Liver (tissue), 8 donors: ENCODE measurements at regions not wholly inside any gene's neighbourhood (a gene's known extent, or its start where the extent isn't known, plus 50 kb on each side); places are given as distances from the start of the nearest gene placed in this dataset.

ENCODE experiments used
- DNase-seq: peaks from one replicate; pipeline ENCODE4 v3.0.0-alpha.2; 2017; ENCODE audit warnings: low spot score
- H3K27ac ChIP-seq, 2 donors: one replicate each; pipeline ENCODE4 v1.7.0; 2013; ENCODE audit warnings: inconsistent platforms in 2 of 2, low read length in 2 of 2, control low read depth in 1 of 2, low read depth in 1 of 2, mild to moderate bottlenecking in 1 of 2
- H3K27me3 ChIP-seq, 4 donors: one replicate each; pipeline versions ENCODE4 v1.6.1 to v1.7.0; 2013; ENCODE audit warnings: low read length in 3 of 4, inconsistent platforms in 1 of 4, mild to moderate bottlenecking in 1 of 4, moderate library complexity in 1 of 4; ENCODE audit not compliant: control insufficient read depth in 4 of 4, insufficient read depth in 4 of 4
- H3K36me3 ChIP-seq, 4 donors: one replicate each; pipeline versions ENCODE4 v1.6.1 to v1.7.0; 2013; ENCODE audit warnings: low read length in 3 of 4, mild to moderate bottlenecking in 3 of 4, low read depth in 1 of 4, moderate library complexity in 1 of 4; ENCODE audit not compliant: control insufficient read depth in 4 of 4, insufficient read depth in 3 of 4
- H3K4me1 ChIP-seq, 4 donors: one replicate each; pipeline versions ENCODE4 v1.6.1 to v1.7.0; 2013; ENCODE audit warnings: low read length in 3 of 4, mild to moderate bottlenecking in 3 of 4, moderate library complexity in 1 of 4; ENCODE audit not compliant: control insufficient read depth in 4 of 4, insufficient read depth in 4 of 4
- H3K4me3 ChIP-seq, 3 donors: one replicate each; pipeline versions ENCODE4 v1.6.1 to v1.7.0; 2013; ENCODE audit warnings: low read length in 3 of 3, control low read depth in 1 of 3, low read depth in 1 of 3, mild to moderate bottlenecking in 1 of 3
- H3K9ac ChIP-seq, 2 donors: one replicate each; pipeline ENCODE4 v1.7.0; 2013; ENCODE audit warnings: low read length in 2 of 2, mild to moderate bottlenecking in 2 of 2, moderate library complexity in 2 of 2, control low read depth in 1 of 2, low read depth in 1 of 2
- H3K9me3 ChIP-seq, 4 donors: one replicate each; pipeline versions ENCODE4 v1.6.1 to v1.7.0; 2013; ENCODE audit warnings: low read length in 3 of 4; ENCODE audit not compliant: control insufficient read depth in 4 of 4
- EGR1 ChIP-seq, 2 donors: IDR thresholded peaks; 2 replicates each; pipeline ENCODE4 v1.6.1; 2016 to 2018; ENCODE audit warnings: antibody characterized with exemption in 2 of 2, low read depth in 2 of 2
- FOXA1 ChIP-seq: IDR thresholded peaks from 2 replicates; pipeline ENCODE4 v1.6.1; 2016; ENCODE audit warnings: antibody characterized with exemption
- FOXA2 ChIP-seq: IDR thresholded peaks from 2 replicates; pipeline ENCODE4 v1.6.1; 2016; ENCODE audit warnings: antibody characterized with exemption
- GABPA ChIP-seq, 2 donors: IDR thresholded peaks in 1 of 2; conservative IDR thresholded peaks in 1 of 2; 2 replicates each; pipeline ENCODE4 v1.6.1; 2016; ENCODE audit warnings: antibody characterized with exemption in 2 of 2, mild to moderate bottlenecking in 1 of 2, moderate library complexity in 1 of 2
- HNF4A ChIP-seq, 2 donors: conservative IDR thresholded peaks; 2 replicates each; pipeline ENCODE4 v1.6.1; 2016; ENCODE audit warnings: antibody characterized with exemption in 2 of 2, mild to moderate bottlenecking in 2 of 2
- HNF4G ChIP-seq: IDR thresholded peaks from 2 replicates; pipeline ENCODE4 v1.6.1; 2016; ENCODE audit warnings: antibody characterized with exemption
- JUND ChIP-seq, 2 donors: IDR thresholded peaks; 2 replicates each; pipeline ENCODE4 v1.6.1; 2016; ENCODE audit warnings: antibody characterized with exemption in 2 of 2
- NR2F2 ChIP-seq: IDR thresholded peaks from 2 replicates; pipeline ENCODE4 v1.6.1; 2016; ENCODE audit warnings: antibody characterized with exemption
- RAD21 ChIP-seq, 2 donors: IDR thresholded peaks; 2 replicates each; pipeline ENCODE4 v1.6.1; 2016; ENCODE audit warnings: antibody characterized with exemption in 2 of 2, mild to moderate bottlenecking in 2 of 2
- RXRA ChIP-seq, 2 donors: IDR thresholded peaks; 2 replicates each; pipeline ENCODE4 v1.6.1; 2017 to 2018; ENCODE audit warnings: antibody characterized with exemption in 2 of 2, mild to moderate bottlenecking in 1 of 2
- SP1 ChIP-seq: IDR thresholded peaks from 2 replicates; pipeline ENCODE4 v1.6.1; 2018; ENCODE audit warnings: antibody characterized with exemption, mild to moderate bottlenecking
- TAF1 ChIP-seq: conservative IDR thresholded peaks from 2 replicates; pipeline ENCODE4 v1.6.1; 2016; ENCODE audit warnings: antibody characterized with exemption, mild to moderate bottlenecking
- YY1 ChIP-seq: IDR thresholded peaks from 2 replicates; pipeline ENCODE4 v1.6.1; 2016; ENCODE audit warnings: antibody characterized with exemption, mild to moderate bottlenecking
- WGBS: extraction: QIAGEN DNeasy Blood & Tissue Kit; methylation state at CpG from one replicate; pipeline ENCODE4 v1.1.7; 2013; 5-methylcytosine and 5-hydroxymethylcytosine counted together
- TF ChIP-seq, protein P1 (sequence below): IDR thresholded peaks from 2 replicates; pipeline ENCODE4 v1.6.1; 2016; ENCODE audit warnings: antibody characterized with exemption, mild to moderate bottlenecking
- TF ChIP-seq, protein P2 (sequence below): IDR thresholded peaks from 2 replicates; pipeline ENCODE4 v1.6.1; 2016; ENCODE audit warnings: antibody characterized with exemption
- TF ChIP-seq, protein P3 (sequence below): IDR thresholded peaks from 2 replicates; pipeline ENCODE4 v1.6.1; 2016; ENCODE audit warnings: antibody characterized with exemption
- TF ChIP-seq, protein P4 (sequence below): IDR thresholded peaks from 2 replicates; pipeline ENCODE4 v1.6.1; 2016; ENCODE audit warnings: antibody characterized with exemption
- TF ChIP-seq, protein P5 (sequence below): fragments of 150-350 bp; IDR thresholded peaks from 2 replicates; pipeline ENCODE4 v1.5.1; 2017; ENCODE audit warnings: improper control_type of control experiment, low read depth, low read length; ENCODE audit not compliant: missing input control
- donor health status: healthy.
- donor health status: healthy.
- donor health status: healthy.
- donor health status: healthy.
- donor health status: healthy.

DNA sequence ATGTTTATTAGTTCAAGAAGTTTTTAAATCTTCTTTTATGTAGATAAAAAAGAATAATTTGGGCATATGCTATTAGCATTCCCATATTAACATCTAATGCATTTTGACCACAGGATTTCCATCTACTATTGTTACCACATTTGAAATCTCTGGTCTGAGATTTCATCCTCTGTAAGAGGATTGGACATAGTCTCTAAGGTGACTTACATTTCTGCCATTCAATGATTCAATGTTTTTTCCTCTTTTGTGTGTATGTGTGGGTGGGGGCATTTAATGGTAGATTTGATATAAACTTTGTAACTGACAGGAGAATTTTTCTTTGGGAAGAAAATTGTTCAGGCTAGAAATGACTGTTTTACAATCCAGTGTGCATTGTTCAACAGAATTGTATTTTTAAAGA lies 307.3 kb upstream of the RBMS3 start:
- Histone ChIP-seq H3K9ac (no peak overlapping the region), H3K9me3 (peaks cover 0 to 3% (median under 1%) of the 10 kb centered on the region in 4 donors), H3K36me3 (no peaks in the 10 kb centered on the region), H3K27ac (no peak overlapping the region), H3K4me1 (no peaks in the 10 kb centered on the region), H3K4me3 (no peak overlapping the region), H3K27me3 (no peaks in the 10 kb centered on the region)
- TF ChIP-seq, protein P1, sequence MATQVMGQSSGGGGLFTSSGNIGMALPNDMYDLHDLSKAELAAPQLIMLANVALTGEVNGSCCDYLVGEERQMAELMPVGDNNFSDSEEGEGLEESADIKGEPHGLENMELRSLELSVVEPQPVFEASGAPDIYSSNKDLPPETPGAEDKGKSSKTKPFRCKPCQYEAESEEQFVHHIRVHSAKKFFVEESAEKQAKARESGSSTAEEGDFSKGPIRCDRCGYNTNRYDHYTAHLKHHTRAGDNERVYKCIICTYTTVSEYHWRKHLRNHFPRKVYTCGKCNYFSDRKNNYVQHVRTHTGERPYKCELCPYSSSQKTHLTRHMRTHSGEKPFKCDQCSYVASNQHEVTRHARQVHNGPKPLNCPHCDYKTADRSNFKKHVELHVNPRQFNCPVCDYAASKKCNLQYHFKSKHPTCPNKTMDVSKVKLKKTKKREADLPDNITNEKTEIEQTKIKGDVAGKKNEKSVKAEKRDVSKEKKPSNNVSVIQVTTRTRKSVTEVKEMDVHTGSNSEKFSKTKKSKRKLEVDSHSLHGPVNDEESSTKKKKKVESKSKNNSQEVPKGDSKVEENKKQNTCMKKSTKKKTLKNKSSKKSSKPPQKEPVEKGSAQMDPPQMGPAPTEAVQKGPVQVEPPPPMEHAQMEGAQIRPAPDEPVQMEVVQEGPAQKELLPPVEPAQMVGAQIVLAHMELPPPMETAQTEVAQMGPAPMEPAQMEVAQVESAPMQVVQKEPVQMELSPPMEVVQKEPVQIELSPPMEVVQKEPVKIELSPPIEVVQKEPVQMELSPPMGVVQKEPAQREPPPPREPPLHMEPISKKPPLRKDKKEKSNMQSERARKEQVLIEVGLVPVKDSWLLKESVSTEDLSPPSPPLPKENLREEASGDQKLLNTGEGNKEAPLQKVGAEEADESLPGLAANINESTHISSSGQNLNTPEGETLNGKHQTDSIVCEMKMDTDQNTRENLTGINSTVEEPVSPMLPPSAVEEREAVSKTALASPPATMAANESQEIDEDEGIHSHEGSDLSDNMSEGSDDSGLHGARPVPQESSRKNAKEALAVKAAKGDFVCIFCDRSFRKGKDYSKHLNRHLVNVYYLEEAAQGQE = no peak
- TF ChIP-seq FOXA2 (no peak), SP1 (no peak)
- TF ChIP-seq, protein P2, sequence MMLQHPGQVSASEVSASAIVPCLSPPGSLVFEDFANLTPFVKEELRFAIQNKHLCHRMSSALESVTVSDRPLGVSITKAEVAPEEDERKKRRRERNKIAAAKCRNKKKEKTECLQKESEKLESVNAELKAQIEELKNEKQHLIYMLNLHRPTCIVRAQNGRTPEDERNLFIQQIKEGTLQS = no peak
- no peak for DNase-seq

DNA sequence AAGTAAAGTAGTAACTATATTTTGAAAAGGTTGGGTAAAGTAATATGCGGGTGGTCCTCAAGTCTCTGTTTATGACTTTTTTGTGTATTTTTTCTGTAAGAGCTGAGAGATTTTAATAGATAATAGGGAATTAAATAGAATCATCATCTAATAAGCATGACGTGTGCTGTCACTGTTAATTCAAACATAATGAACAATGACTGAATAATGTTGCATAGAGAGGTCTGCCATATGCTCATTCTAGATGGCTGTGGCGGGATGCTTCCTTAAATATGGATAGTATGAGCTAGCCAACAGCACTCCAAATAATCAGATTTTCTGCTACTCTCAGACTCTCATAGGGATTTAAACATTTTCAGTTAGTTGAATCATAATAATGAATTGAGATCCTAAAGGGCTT lies 302.8 kb upstream of the RBMS3 start:
- H3K36me3 ChIP-seq = no peaks in the 10 kb centered on the region

More for the DNA sequence above, 302.8 kb upstream of the RBMS3 start:
- Histone ChIP-seq H3K4me3 (no peak overlapping the region), H3K9ac (no peak overlapping the region), H3K27ac (no peak overlapping the region), H3K27me3 (no peaks in the 10 kb centered on the region), H3K9me3 (no peaks in the 10 kb centered on the region), H3K4me1 (no peaks in the 10 kb centered on the region)
- TF ChIP-seq FOXA1 = no peak
- TF ChIP-seq, protein P2 = no peak
- no peak for TF ChIP-seq RAD21 (IDR thresholded peaks at IDR 0.05)
- no peak for TF ChIP-seq TAF1
- no peak for TF ChIP-seq GABPA (IDR thresholded peaks at IDR 0.05 in 1 of 2, conservative IDR thresholded peaks at IDR 0.05 in 1 of 2)
- TF ChIP-seq EGR1 (IDR thresholded peaks at IDR 0.05; ENCODE audit: low read depth in 2 of 2) = no peak
- TF ChIP-seq RXRA (IDR thresholded peaks at IDR 0.05) = no peak
- no peak for TF ChIP-seq HNF4A (conservative IDR thresholded peaks at IDR 0.05)
- TF ChIP-seq, protein P1 = no peak
- no peak for TF ChIP-seq SP1
- TF ChIP-seq FOXA2 = no peak
- TF ChIP-seq NR2F2 = no peak
- TF ChIP-seq YY1 = no peak
- TF ChIP-seq JUND (IDR thresholded peaks at IDR 0.05) = no peak
- TF ChIP-seq HNF4G = no peak
- TF ChIP-seq, protein P3, sequence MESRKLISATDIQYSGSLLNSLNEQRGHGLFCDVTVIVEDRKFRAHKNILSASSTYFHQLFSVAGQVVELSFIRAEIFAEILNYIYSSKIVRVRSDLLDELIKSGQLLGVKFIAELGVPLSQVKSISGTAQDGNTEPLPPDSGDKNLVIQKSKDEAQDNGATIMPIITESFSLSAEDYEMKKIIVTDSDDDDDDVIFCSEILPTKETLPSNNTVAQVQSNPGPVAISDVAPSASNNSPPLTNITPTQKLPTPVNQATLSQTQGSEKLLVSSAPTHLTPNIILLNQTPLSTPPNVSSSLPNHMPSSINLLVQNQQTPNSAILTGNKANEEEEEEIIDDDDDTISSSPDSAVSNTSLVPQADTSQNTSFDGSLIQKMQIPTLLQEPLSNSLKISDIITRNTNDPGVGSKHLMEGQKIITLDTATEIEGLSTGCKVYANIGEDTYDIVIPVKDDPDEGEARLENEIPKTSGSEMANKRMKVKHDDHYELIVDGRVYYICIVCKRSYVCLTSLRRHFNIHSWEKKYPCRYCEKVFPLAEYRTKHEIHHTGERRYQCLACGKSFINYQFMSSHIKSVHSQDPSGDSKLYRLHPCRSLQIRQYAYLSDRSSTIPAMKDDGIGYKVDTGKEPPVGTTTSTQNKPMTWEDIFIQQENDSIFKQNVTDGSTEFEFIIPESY = no peak
- TF ChIP-seq, protein P4, sequence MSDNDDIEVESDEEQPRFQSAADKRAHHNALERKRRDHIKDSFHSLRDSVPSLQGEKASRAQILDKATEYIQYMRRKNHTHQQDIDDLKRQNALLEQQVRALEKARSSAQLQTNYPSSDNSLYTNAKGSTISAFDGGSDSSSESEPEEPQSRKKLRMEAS = no peak
- TF ChIP-seq, protein P5, sequence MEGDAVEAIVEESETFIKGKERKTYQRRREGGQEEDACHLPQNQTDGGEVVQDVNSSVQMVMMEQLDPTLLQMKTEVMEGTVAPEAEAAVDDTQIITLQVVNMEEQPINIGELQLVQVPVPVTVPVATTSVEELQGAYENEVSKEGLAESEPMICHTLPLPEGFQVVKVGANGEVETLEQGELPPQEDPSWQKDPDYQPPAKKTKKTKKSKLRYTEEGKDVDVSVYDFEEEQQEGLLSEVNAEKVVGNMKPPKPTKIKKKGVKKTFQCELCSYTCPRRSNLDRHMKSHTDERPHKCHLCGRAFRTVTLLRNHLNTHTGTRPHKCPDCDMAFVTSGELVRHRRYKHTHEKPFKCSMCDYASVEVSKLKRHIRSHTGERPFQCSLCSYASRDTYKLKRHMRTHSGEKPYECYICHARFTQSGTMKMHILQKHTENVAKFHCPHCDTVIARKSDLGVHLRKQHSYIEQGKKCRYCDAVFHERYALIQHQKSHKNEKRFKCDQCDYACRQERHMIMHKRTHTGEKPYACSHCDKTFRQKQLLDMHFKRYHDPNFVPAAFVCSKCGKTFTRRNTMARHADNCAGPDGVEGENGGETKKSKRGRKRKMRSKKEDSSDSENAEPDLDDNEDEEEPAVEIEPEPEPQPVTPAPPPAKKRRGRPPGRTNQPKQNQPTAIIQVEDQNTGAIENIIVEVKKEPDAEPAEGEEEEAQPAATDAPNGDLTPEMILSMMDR = no peak
- no peak for DNase-seq
- WGBS = 64% methylated on average over 3 of the region's 3 CpGs
